ENCODE measurements at regions not wholly inside any gene's neighbourhood (a gene's known extent, or its start where the extent isn't known, plus 50 kb on each side); places are given as distances from the start of the nearest gene placed in this dataset.

DNA sequence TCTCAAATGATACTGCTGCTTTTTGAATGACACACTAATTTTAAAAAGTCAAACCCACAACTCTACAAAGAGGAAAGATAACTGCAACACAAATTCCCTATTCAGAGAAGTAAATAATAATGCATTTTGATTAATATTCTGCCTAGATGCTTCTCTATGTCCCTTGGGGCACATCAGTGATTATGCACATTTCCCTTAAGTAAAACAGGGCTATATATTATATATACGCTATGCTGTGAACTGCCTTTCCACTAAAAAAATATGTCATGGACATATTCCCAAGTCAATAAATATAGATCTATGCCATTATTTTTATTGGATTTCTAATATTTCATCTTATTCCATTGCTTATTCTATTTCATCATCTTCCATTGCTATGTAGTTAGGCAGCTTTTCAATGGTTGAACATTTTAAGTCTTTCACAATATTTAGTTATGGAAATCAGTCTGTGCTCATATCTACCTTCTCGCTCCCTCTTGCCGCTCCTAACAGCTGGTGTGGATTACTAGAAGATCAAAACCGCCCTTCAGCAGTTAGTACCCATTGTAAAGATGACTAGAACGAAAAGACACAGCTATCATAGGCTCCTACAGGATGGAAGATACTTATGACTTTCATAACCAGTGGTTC, 468.2 kb upstream of the GOT2 start:
- H3K36me3 ChIP-seq (ENCODE audit: control insufficient read depth, insufficient read depth, low read length): no peaks in the 10 kb centered on the region
- TF ChIP-seq, protein P1, sequence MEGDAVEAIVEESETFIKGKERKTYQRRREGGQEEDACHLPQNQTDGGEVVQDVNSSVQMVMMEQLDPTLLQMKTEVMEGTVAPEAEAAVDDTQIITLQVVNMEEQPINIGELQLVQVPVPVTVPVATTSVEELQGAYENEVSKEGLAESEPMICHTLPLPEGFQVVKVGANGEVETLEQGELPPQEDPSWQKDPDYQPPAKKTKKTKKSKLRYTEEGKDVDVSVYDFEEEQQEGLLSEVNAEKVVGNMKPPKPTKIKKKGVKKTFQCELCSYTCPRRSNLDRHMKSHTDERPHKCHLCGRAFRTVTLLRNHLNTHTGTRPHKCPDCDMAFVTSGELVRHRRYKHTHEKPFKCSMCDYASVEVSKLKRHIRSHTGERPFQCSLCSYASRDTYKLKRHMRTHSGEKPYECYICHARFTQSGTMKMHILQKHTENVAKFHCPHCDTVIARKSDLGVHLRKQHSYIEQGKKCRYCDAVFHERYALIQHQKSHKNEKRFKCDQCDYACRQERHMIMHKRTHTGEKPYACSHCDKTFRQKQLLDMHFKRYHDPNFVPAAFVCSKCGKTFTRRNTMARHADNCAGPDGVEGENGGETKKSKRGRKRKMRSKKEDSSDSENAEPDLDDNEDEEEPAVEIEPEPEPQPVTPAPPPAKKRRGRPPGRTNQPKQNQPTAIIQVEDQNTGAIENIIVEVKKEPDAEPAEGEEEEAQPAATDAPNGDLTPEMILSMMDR (IDR thresholded peaks at IDR 0.05; ENCODE audit: insufficient read depth, low read length, poor library complexity, severe bottlenecking): no peak
- DNase-seq (ENCODE audit: extremely low read depth, insufficient read length): no peak
- no peaks in the 10 kb centered on the region for H3K27me3 ChIP-seq (replicated peaks; ENCODE audit: control insufficient read depth, insufficient read depth, low read length)
- H3K4me3 ChIP-seq (replicated peaks; ENCODE audit: low read depth, low read length): no peak overlapping the region

DNA sequence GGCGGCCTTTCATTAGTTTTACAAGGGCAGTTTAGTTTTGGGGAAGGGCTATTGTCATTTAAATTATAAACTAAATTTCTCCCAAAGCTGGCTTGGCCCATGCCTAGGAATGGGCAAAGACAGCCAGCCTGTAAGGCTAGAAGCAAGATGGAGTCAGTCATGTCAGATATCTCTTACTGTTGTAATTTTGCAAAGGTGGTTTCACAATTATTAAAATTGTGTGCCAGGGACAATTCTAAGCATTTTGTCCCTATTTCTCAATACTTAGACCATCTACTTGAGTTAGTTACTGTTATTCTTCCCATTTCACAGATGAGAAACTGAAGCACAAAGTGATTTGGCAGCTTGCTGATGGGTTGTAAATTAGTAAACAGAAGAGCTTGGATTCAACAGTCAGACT, 467.7 kb upstream of the GOT2 start:
- TF ChIP-seq, protein P1 (IDR thresholded peaks at IDR 0.05; ENCODE audit: insufficient read depth, low read length, poor library complexity, severe bottlenecking): no peak
- no peak for DNase-seq (ENCODE audit: extremely low read depth, insufficient read length)
- no peaks in the 10 kb centered on the region for H3K27me3 ChIP-seq (replicated peaks; ENCODE audit: control insufficient read depth, insufficient read depth, low read length)

DNA sequence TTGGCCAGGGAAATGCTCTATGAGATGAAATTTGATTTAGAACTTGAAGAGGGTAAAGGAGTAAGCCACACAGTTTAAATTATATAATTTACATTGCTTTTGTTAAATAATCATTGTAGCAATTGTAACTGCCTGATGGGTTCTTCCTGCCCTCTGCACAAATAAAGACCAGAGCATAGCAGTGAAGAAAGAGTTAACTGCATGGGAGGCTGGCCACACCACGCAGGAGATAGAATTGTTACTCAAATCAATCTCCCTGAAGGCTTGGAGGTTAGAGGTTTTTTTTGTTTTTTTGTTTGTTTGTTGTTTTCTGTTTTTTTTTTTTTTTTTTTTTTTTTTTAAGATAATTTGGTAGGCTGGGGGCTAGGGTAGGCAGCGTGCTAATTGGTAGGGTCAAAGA, 467.0 kb upstream of the GOT2 start:
- no peaks in the 10 kb centered on the region for H3K27me3 ChIP-seq (replicated peaks; ENCODE audit: control insufficient read depth, insufficient read depth, low read length)
- no peak for DNase-seq (ENCODE audit: extremely low read depth, insufficient read length)
- no peaks in the 10 kb centered on the region for H3K36me3 ChIP-seq (ENCODE audit: control insufficient read depth, insufficient read depth, low read length)
- TF ChIP-seq, protein P1 (IDR thresholded peaks at IDR 0.05; ENCODE audit: insufficient read depth, low read length, poor library complexity, severe bottlenecking): no peak
- H3K4me3 ChIP-seq (replicated peaks; ENCODE audit: low read depth, low read length): no peak overlapping the region

More for the DNA sequence above, 467.7 kb upstream of the GOT2 start:
- Histone ChIP-seq H3K36me3 (ENCODE audit: control insufficient read depth, insufficient read depth, low read length) (no peaks in the 10 kb centered on the region), H3K4me3 (replicated peaks; ENCODE audit: low read depth, low read length) (no peak overlapping the region)

DNA sequence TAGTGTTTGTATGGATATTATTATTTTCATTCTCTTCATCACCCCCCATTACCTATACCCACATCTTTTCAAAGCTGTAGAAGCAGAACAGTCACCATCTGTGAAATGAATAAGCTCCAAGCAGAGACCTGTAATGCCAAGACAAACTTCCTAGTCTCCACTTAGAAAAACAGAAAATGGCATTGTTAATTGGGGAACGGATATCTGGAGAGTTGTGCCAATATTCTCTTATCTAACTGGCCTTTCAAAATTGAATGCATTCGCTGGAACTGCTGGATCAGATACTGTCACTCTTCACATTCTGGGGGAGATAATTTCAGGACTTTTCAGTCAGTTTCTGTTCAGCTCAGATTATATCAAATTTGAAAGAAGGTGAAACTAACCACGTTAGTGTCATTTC, 464.4 kb upstream of the GOT2 start:
- no peak for DNase-seq (ENCODE audit: extremely low read depth, insufficient read length)
- H3K4me3 ChIP-seq (replicated peaks; ENCODE audit: low read depth, low read length): no peak overlapping the region
- no peaks in the 10 kb centered on the region for H3K27me3 ChIP-seq (replicated peaks; ENCODE audit: control insufficient read depth, insufficient read depth, low read length)
- H3K36me3 ChIP-seq (ENCODE audit: control insufficient read depth, insufficient read depth, low read length): no peaks in the 10 kb centered on the region
- TF ChIP-seq, protein P1 (IDR thresholded peaks at IDR 0.05; ENCODE audit: insufficient read depth, low read length, poor library complexity, severe bottlenecking): no peak

DNA sequence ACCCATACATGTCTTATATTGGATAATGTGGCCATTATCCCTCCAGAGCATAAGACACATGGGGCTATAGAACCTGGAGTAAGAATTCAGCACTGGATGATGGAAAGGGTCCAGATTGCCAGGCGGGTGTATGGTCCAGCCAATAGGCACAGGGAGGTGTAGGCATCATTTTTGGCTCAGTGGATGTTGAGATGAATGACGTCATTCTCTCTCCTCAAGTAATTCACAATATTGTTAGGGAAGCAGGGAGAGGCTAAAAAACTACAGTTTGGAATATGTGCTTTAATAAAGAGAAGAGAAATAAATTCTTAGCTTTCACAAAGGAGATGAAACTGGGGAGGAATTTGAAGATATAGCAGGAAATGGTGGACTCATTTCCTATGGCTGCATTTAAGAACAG, 461.1 kb upstream of the GOT2 start:
- TF ChIP-seq, protein P1 (IDR thresholded peaks at IDR 0.05; ENCODE audit: insufficient read depth, low read length, poor library complexity, severe bottlenecking): no peak
- no peaks in the 10 kb centered on the region for H3K27me3 ChIP-seq (replicated peaks; ENCODE audit: control insufficient read depth, insufficient read depth, low read length)
- H3K4me3 ChIP-seq (replicated peaks; ENCODE audit: low read depth, low read length): no peak overlapping the region
- H3K36me3 ChIP-seq (ENCODE audit: control insufficient read depth, insufficient read depth, low read length): no peaks in the 10 kb centered on the region
- DNase-seq (ENCODE audit: extremely low read depth, insufficient read length): no peak

DNA sequence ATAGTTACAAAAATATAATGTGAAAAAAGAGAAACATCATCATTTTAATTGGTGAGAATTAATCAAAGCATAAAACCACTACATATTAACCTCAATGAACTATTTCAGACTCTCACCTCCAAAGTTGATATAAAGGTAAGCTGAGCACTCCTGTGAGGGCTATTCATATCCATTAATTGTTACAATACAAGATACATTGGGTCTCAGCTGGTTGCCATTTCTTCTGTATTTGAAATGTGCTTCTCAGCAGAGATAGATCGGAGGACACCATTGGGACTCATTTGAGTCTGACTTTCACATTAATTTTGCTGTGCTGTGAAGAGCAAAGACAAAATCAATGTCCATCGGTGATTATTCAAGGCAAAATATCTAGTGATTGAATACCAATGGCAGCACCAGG, 459.5 kb upstream of the GOT2 start:
- no peaks in the 10 kb centered on the region for H3K27me3 ChIP-seq (replicated peaks; ENCODE audit: control insufficient read depth, insufficient read depth, low read length)
- TF ChIP-seq, protein P1 (IDR thresholded peaks at IDR 0.05; ENCODE audit: insufficient read depth, low read length, poor library complexity, severe bottlenecking): no peak
- H3K36me3 ChIP-seq (ENCODE audit: control insufficient read depth, insufficient read depth, low read length): no peaks in the 10 kb centered on the region
- DNase-seq (ENCODE audit: extremely low read depth, insufficient read length): no peak
- no peak overlapping the region for H3K4me3 ChIP-seq (replicated peaks; ENCODE audit: low read depth, low read length)

Data from GM06990 (cell line).